GM23248 (cell line): ENCODE measurements at regions not wholly inside any gene's neighbourhood (a gene's known extent, or its start where the extent isn't known, plus 50 kb on each side); places are given as distances from the start of the nearest gene placed in this dataset.
A peak's percentile ranks its signal among the peaks of the same experiment; 100 is the strongest.

ENCODE experiments used
- DNase-seq: peaks from one replicate; pipeline ENCODE4 v3.0.0-alpha.2; 2015
- H2AFZ ChIP-seq: fragments of 200-600 bp; sonication (generic); 2 replicates; pipeline ENCODE4 v1.6.1; 2016; ENCODE audit warnings: antibody characterized with exemption
- H3F3A ChIP-seq: fragments of 200-600 bp; sonication (generic); 2 replicates; pipeline ENCODE4 v1.6.1; 2016; ENCODE audit warnings: mild to moderate bottlenecking, antibody characterized with exemption, mixed run types; ENCODE audit not compliant: insufficient read depth
- H3K27ac ChIP-seq: fragments of 200-600 bp; sonication (generic); 2 replicates; pipeline ENCODE4 v1.5.1; 2016; ENCODE audit warnings: mild to moderate bottlenecking
- H3K27me3 ChIP-seq: fragments of 200-600 bp; sonication (generic); replicated peaks from 2 replicates; pipeline ENCODE4 v1.6.1; 2016; ENCODE audit warnings: mild to moderate bottlenecking; ENCODE audit not compliant: insufficient read depth
- H3K36me3 ChIP-seq: fragments of 200-600 bp; sonication (generic); 2 replicates; pipeline ENCODE4 v1.6.1; 2016; ENCODE audit warnings: low read depth, mild to moderate bottlenecking
- H3K4me1 ChIP-seq: fragments of 200-600 bp; sonication (generic); 2 replicates; pipeline ENCODE4 v1.6.1; 2016; ENCODE audit warnings: mild to moderate bottlenecking; ENCODE audit not compliant: insufficient read depth
- H3K4me2 ChIP-seq: fragments of 200-600 bp; sonication (generic); one replicate; pipeline ENCODE4 v1.6.1; 2016; ENCODE audit warnings: mild to moderate bottlenecking; ENCODE audit not compliant: unreplicated experiment
- H3K4me3 ChIP-seq: fragments of 200-600 bp; sonication (generic); 2 replicates; pipeline ENCODE4 v1.5.1; 2016; ENCODE audit warnings: mild to moderate bottlenecking
- H3K79me2 ChIP-seq: fragments of 200-600 bp; sonication (generic); 2 replicates; pipeline ENCODE4 v1.6.1; 2016; ENCODE audit warnings: mild to moderate bottlenecking; ENCODE audit not compliant: insufficient read depth
- H3K9ac ChIP-seq: fragments of 200-600 bp; sonication (generic); 2 replicates; pipeline ENCODE4 v1.6.1; 2016; ENCODE audit warnings: mild to moderate bottlenecking
- H3K9me2 ChIP-seq: fragments of 200-600 bp; sonication (generic); 2 replicates; pipeline ENCODE4 v1.6.1; 2016; ENCODE audit warnings: mixed run types, mild to moderate bottlenecking, moderate library complexity; ENCODE audit not compliant: insufficient read depth
- H3K9me3 ChIP-seq: fragments of 200-600 bp; sonication (generic); one replicate; pipeline ENCODE4 v1.6.1; 2017; ENCODE audit warnings: low read depth
- H4K20me1 ChIP-seq: fragments of 200-600 bp; sonication (generic); 2 replicates; pipeline ENCODE4 v1.6.0; 2016; ENCODE audit not compliant: insufficient read depth
- EZH2 ChIP-seq: fragments of 200-600 bp; sonication (generic); IDR thresholded peaks from 2 replicates; pipeline ENCODE4 v1.6.1; 2018; ENCODE audit warnings: antibody characterized with exemption, mild to moderate bottlenecking; ENCODE audit not compliant: insufficient read depth, poor library complexity, severe bottlenecking
- EZH2phosphoT487 ChIP-seq: fragments of 200-600 bp; sonication (generic); IDR thresholded peaks from 2 replicates; pipeline ENCODE4 v1.6.1; 2018; ENCODE audit warnings: antibody characterized with exemption, moderate library complexity, mild to moderate bottlenecking, low read depth; ENCODE audit not compliant: insufficient read depth
- WGBS, 2 experiments: methylation state at CpG; one replicate each; pipeline ENCODE4 v1.1.6; 2015 to 2017; ENCODE audit warnings: low lambda C conversion rate in 2 of 2, low coverage in 1 of 2; ENCODE audit errors: missing lambda C conversion rate in 2 of 2; 5-methylcytosine and 5-hydroxymethylcytosine counted together
- in situ Hi-C: fragments of 300-500 bp; cut with MboI; formaldehyde crosslinking; loops from 2 replicates; pipeline ENCODE4 v1.15.0; 2020

GRCh38 chr4:14259936-14260335, 632.4 kb upstream of the BOD1L1 start:
- no peak overlapping the region for H3K9ac ChIP-seq
- no peaks in the 10 kb centered on the region for H3K9me3 ChIP-seq
- no peak for TF ChIP-seq EZH2phosphoT487
- TF ChIP-seq EZH2 = no peak
- in situ Hi-C loops = no loop called here
- peaks cover 13% of the 10 kb centered on the region; the same call in 1 of the 2 replicates for H3K27me3 ChIP-seq
- no peaks in the 10 kb centered on the region for H3K79me2 ChIP-seq
- H3K9me2 ChIP-seq = no peaks in the 10 kb centered on the region; the same call in 1 of the 2 replicates
- no peak overlapping the region for H3K4me3 ChIP-seq
- H3K4me1 ChIP-seq = no peaks in the 10 kb centered on the region
- DNase-seq = peak; percentile 2
- H3K36me3 ChIP-seq = no peaks in the 10 kb centered on the region
- H4K20me1 ChIP-seq = no peaks in the 10 kb centered on the region
- no peak overlapping the region for H3K27ac ChIP-seq
- no peak overlapping the region for H2AFZ ChIP-seq
- H3K4me2 ChIP-seq = no peak overlapping the region
- WGBS, 2 experiments = 1 to 5% methylated on average over 4 of the region's 4 CpGs
- H3F3A ChIP-seq = no peaks in the 10 kb centered on the region

GRCh38 chr4:14260591-14260990, 633.1 kb upstream of the BOD1L1 start:
- Histone ChIP-seq H4K20me1 (no peaks in the 10 kb centered on the region), H3K36me3 (no peaks in the 10 kb centered on the region), H3K9me3 (no peaks in the 10 kb centered on the region), H3K9me2 (no peaks in the 10 kb centered on the region; the same call in 1 of the 2 replicates), H3K27me3 (peaks cover 14% of the 10 kb centered on the region; the same call in 1 of the 2 replicates), H3K4me1 (no peaks in the 10 kb centered on the region), H3K27ac (no peak overlapping the region), H3K9ac (no peak overlapping the region), H3K4me2 (no peak overlapping the region), H2AFZ (no peak overlapping the region), H3K79me2 (no peaks in the 10 kb centered on the region), H3F3A (no peaks in the 10 kb centered on the region), H3K4me3 (no peak overlapping the region)
- in situ Hi-C loops = no loop called here
- no peak for TF ChIP-seq EZH2phosphoT487
- 29 to 31% methylated on average over 3 of the region's 3 CpGs for WGBS, 2 experiments
- no peak for DNase-seq

GRCh38 chr4:14262221-14262620, 634.7 kb upstream of the BOD1L1 start:
- Histone ChIP-seq H3K4me1 (no peaks in the 10 kb centered on the region), H3K9me2 (no peaks in the 10 kb centered on the region; the same call in 1 of the 2 replicates), H3K4me2 (no peak overlapping the region), H3K27ac (no peak overlapping the region), H3K4me3 (no peak overlapping the region), H3K79me2 (no peaks in the 10 kb centered on the region), H4K20me1 (no peaks in the 10 kb centered on the region), H3K27me3 (peaks cover 21% of the 10 kb centered on the region; the same call in 1 of the 2 replicates), H3K9me3 (no peaks in the 10 kb centered on the region), H3K9ac (no peak overlapping the region), H3K36me3 (no peaks in the 10 kb centered on the region), H2AFZ (no peak overlapping the region), H3F3A (no peaks in the 10 kb centered on the region)
- 4 to 8% methylated on average over 4 of the region's 4 CpGs for WGBS, 2 experiments
- no peak for DNase-seq
- no peak for TF ChIP-seq EZH2phosphoT487
- TF ChIP-seq EZH2 = no peak
- in situ Hi-C loops = no loop called here

- Histone ChIP-seq H3K4me1 (no peaks in the 10 kb centered on the region), H3K9me2 (no peaks in the 10 kb centered on the region; the same call in 1 of the 2 replicates), H3K4me2 (no peak overlapping the region), H3K27me3 (peaks cover 15% of the 10 kb centered on the region; the same call in 1 of the 2 replicates), H3K27ac (no peak overlapping the region), H3K36me3 (no peaks in the 10 kb centered on the region), H3K79me2 (no peaks in the 10 kb centered on the region), H4K20me1 (no peaks in the 10 kb centered on the region), H3K9ac (no peak overlapping the region), H2AFZ (no peak overlapping the region), H3F3A (no peaks in the 10 kb centered on the region), H3K9me3 (no peaks in the 10 kb centered on the region), H3K4me3 (no peak overlapping the region)
- in situ Hi-C loops = no loop called here
- peak; percentile 3 for DNase-seq
- WGBS, 2 experiments = 33 to 49% methylated on average over 4 of the region's 4 CpGs
- TF ChIP-seq EZH2 = no peak
Measured at GRCh38 chr4:14264437-14264836, 636.9 kb upstream of the BOD1L1 start.

- H3K4me2 ChIP-seq = no peak overlapping the region
- WGBS, 2 experiments = 61 to 68% methylated on average over 5 of the region's 5 CpGs
- H3K79me2 ChIP-seq = no peaks in the 10 kb centered on the region
- H3K9me2 ChIP-seq = no peaks in the 10 kb centered on the region; the same call in 1 of the 2 replicates
- H3F3A ChIP-seq = no peaks in the 10 kb centered on the region
- no peaks in the 10 kb centered on the region for H3K36me3 ChIP-seq
- no peak for DNase-seq
- H3K27me3 ChIP-seq = peaks cover 21% of the 10 kb centered on the region; the same call in 1 of the 2 replicates
- no peak overlapping the region for H3K9ac ChIP-seq
- H3K4me3 ChIP-seq = no peak overlapping the region
- TF ChIP-seq EZH2phosphoT487 = no peak
- TF ChIP-seq EZH2 = no peak
- H4K20me1 ChIP-seq = no peaks in the 10 kb centered on the region
- H3K27ac ChIP-seq = no peak overlapping the region
- in situ Hi-C loops = no loop called here
- no peaks in the 10 kb centered on the region for H3K9me3 ChIP-seq
- H2AFZ ChIP-seq = no peak overlapping the region
- H3K4me1 ChIP-seq = no peaks in the 10 kb centered on the region
Measured at GRCh38 chr4:14265651-14266050, 638.1 kb upstream of the BOD1L1 start.
